ENCODE measurements at regions not wholly inside any gene's neighbourhood (a gene's known extent, or its start where the extent isn't known, plus 50 kb on each side); places are given as distances from the start of the nearest gene placed in this dataset.

GRCh38 chr4:181564625-181565024 is 678.6 kb upstream of the TENM3 start:
- no peak for DNase-seq (ENCODE audit: low read depth)

GRCh38 chr4:181566490-181566889 is 676.7 kb upstream of the TENM3 start:
- DNase-seq (ENCODE audit: low read depth) = no peak

GRCh38 chr4:181569553-181569952 is 673.6 kb upstream of the TENM3 start:
- DNase-seq (ENCODE audit: low read depth) = no peak

- no peak for DNase-seq (ENCODE audit: low read depth)
Observed at GRCh38 chr4:181578911-181579310, 664.3 kb upstream of the TENM3 start.

- no peak for DNase-seq (ENCODE audit: low read depth)
Observed at GRCh38 chr4:181579486-181579885, 663.7 kb upstream of the TENM3 start.

GRCh38 chr4:181581983-181582382 is 661.2 kb upstream of the TENM3 start:
- no peak for DNase-seq (ENCODE audit: low read depth)

GRCh38 chr4:181582595-181582994 is 660.6 kb upstream of the TENM3 start:
- no peak for DNase-seq (ENCODE audit: low read depth)

GRCh38 chr4:181588733-181589302 is 654.4 kb upstream of the TENM3 start:
- no peak for DNase-seq (ENCODE audit: low read depth)

- DNase-seq (ENCODE audit: low read depth) = no peak
Observed at GRCh38 chr4:181592221-181592745, 650.9 kb upstream of the TENM3 start.

GRCh38 chr4:181593703-181594102 is 649.5 kb upstream of the TENM3 start:
- no peak for DNase-seq (ENCODE audit: low read depth)

GRCh38 chr4:181594188-181594587 is 649.0 kb upstream of the TENM3 start:
- no peak for DNase-seq (ENCODE audit: low read depth)

- no peak for DNase-seq (ENCODE audit: low read depth)
Observed at GRCh38 chr4:181595716-181596115, 647.5 kb upstream of the TENM3 start.

- DNase-seq (ENCODE audit: low read depth) = no peak
Observed at GRCh38 chr4:181597766-181598165, 645.4 kb upstream of the TENM3 start.

GRCh38 chr4:181599134-181599533 is 644.1 kb upstream of the TENM3 start:
- DNase-seq (ENCODE audit: low read depth) = no peak

GRCh38 chr4:181601103-181601502 is 642.1 kb upstream of the TENM3 start:
- DNase-seq (ENCODE audit: low read depth) = no peak

GRCh38 chr4:181604546-181604945 is 638.7 kb upstream of the TENM3 start:
- DNase-seq (ENCODE audit: low read depth) = no peak

- DNase-seq (ENCODE audit: low read depth) = no peak
Observed at GRCh38 chr4:181606300-181606699, 636.9 kb upstream of the TENM3 start.

GRCh38 chr4:181608181-181608580 is 635.0 kb upstream of the TENM3 start:
- no peak for DNase-seq (ENCODE audit: low read depth)

GRCh38 chr4:181611033-181611711 is 632.0 kb upstream of the TENM3 start:
- DNase-seq (ENCODE audit: low read depth) = no peak

- no peak for DNase-seq (ENCODE audit: low read depth)
Observed at GRCh38 chr4:181611946-181612600, 631.1 kb upstream of the TENM3 start.

GRCh38 chr4:181613200-181613599 is 630.0 kb upstream of the TENM3 start:
- no peak for DNase-seq (ENCODE audit: low read depth)

GRCh38 chr4:181618038-181618618 is 625.1 kb upstream of the TENM3 start:
- DNase-seq (ENCODE audit: low read depth) = no peak

GRCh38 chr4:181618896-181619295 is 624.3 kb upstream of the TENM3 start:
- DNase-seq (ENCODE audit: low read depth) = no peak
